ENCODE measurements at regions not wholly inside any gene's neighbourhood (a gene's known extent, or its start where the extent isn't known, plus 50 kb on each side); places are given as distances from the start of the nearest gene placed in this dataset.
"Not testable (repeated sequence)": the region's sequence is repeated elsewhere in the genome, so short reads cannot be mapped to it uniquely, and the experiment has no call there.

- Histone ChIP-seq H2AK5ac (ENCODE audit: insufficient read length, low read length) (no peak overlapping the region), H4K20me1 (ENCODE audit: control insufficient read depth, insufficient read depth, insufficient read length) (no peaks in the 10 kb centered on the region), H3K18ac (ENCODE audit: insufficient read length, low read depth, low read length) (peak overlapping the region; percentile 58), H4K91ac (ENCODE audit: insufficient read length, low read depth, low read length) (no peak overlapping the region), H3K14ac (ENCODE audit: insufficient read depth, low read length) (no peak overlapping the region), H3K9ac (ENCODE audit: extremely low read depth, insufficient read length, low read length) (no peak overlapping the region), H2BK15ac (ENCODE audit: low read depth, low read length) (no peak overlapping the region), H2BK5ac (ENCODE audit: insufficient read length, low read length) (no peak overlapping the region), H3K23me2 (ENCODE audit: insufficient read length, low read depth, low read length, poor library complexity, severe bottlenecking) (no peaks in the 10 kb centered on the region), H3K56ac (ENCODE audit: insufficient read length, low read depth, low read length) (no peak overlapping the region), H2BK12ac (ENCODE audit: insufficient read length, low read depth, low read length) (no peak overlapping the region), H3K79me1 (ENCODE audit: insufficient read depth, low read depth, low read length, poor library complexity, severe bottlenecking) (no peaks in the 10 kb centered on the region), H3K4ac (ENCODE audit: low read depth, low read length) (no peak overlapping the region), H3K4me2 (ENCODE audit: insufficient read depth, insufficient read length, low read length) (no peak overlapping the region), H2AFZ (ENCODE audit: low read length) (no peak overlapping the region), H3K79me2 (ENCODE audit: insufficient read depth, low read length) (no peaks in the 10 kb centered on the region), H3K9me3 (ENCODE audit: control insufficient read depth, low read depth, low read length) (no peaks in the 10 kb centered on the region), H2BK120ac (ENCODE audit: low read depth, low read length, poor library complexity, severe bottlenecking) (no peak overlapping the region), H3K27ac (ENCODE audit: insufficient read length, low read depth, low read length) (no peak overlapping the region), H4K5ac (ENCODE audit: insufficient read length, low read depth, low read length) (no peak overlapping the region), H4K8ac (replicated peaks; ENCODE audit: insufficient read length, low read depth, low read length) (no peak overlapping the region), H3T11ph (ENCODE audit: low read length) (no peak overlapping the region), H3K27me3 (ENCODE audit: insufficient read depth, low read length) (no peaks in the 10 kb centered on the region), H3K23ac (ENCODE audit: insufficient read length, low read depth, low read length) (no peak overlapping the region), H2BK20ac (ENCODE audit: low read depth, low read length, poor library complexity, severe bottlenecking) (no peak overlapping the region), H3K4me1 (ENCODE audit: insufficient read depth, low read length) (peaks cover 2% of the 10 kb centered on the region; the same call in 1 of the 2 replicates)
- no peak for TF ChIP-seq CTCF (conservative IDR thresholded peaks at IDR 0.05)
- no peak overlapping the region for H3K27ac Mint-ChIP-seq
- no peak for DNase-seq
- WGBS (ENCODE audit: extremely low coverage, insufficient read length, low lambda C conversion rate), result no CpG with 5 or more reads among the region's 1 CpG
- H3K9me3 Mint-ChIP-seq, result no peaks in the 10 kb centered on the region
- H3K27me3 Mint-ChIP-seq (ENCODE audit: low read depth), result no peaks in the 10 kb centered on the region
- no peak overlapping the region for H3K4me3 Mint-ChIP-seq
- H3K36me3 Mint-ChIP-seq (ENCODE audit: insufficient read depth in 1 of 3, low read depth in 3 of 3), result no peaks in the 10 kb centered on the region
- peaks cover 19 to 27% of the 10 kb centered on the region in 2 experiments for H3K4me1 Mint-ChIP-seq
Observed at GRCh38 chr10:120052964-120053702, 160.6 kb downstream of the SEC23IP start.

GRCh38 chr10:120059790-120060189 is 167.3 kb downstream of the SEC23IP start:
- peaks cover 12 to 15% of the 10 kb centered on the region in 2 experiments for H3K4me1 Mint-ChIP-seq
- H3K79me2 ChIP-seq (ENCODE audit: insufficient read depth, low read length); H3K4ac ChIP-seq (ENCODE audit: low read depth, low read length); H3K27ac Mint-ChIP-seq; H3K36me3 Mint-ChIP-seq (ENCODE audit: insufficient read depth in 1 of 3, low read depth in 3 of 3); H3K27me3 ChIP-seq (ENCODE audit: insufficient read depth, low read length); H3K27me3 Mint-ChIP-seq (ENCODE audit: low read depth); H4K91ac ChIP-seq (ENCODE audit: insufficient read length, low read depth, low read length); H2BK15ac ChIP-seq (ENCODE audit: low read depth, low read length); H3K4me1 ChIP-seq (ENCODE audit: insufficient read depth, low read length); H3K9ac ChIP-seq (ENCODE audit: extremely low read depth, insufficient read length, low read length); H3K23me2 ChIP-seq (ENCODE audit: insufficient read length, low read depth, low read length, poor library complexity, severe bottlenecking); H2BK5ac ChIP-seq (ENCODE audit: insufficient read length, low read length); H2BK120ac ChIP-seq (ENCODE audit: low read depth, low read length, poor library complexity, severe bottlenecking); H3K27ac ChIP-seq (ENCODE audit: insufficient read length, low read depth, low read length); H3K18ac ChIP-seq (ENCODE audit: insufficient read length, low read depth, low read length); H3K23ac ChIP-seq (ENCODE audit: insufficient read length, low read depth, low read length); H4K5ac ChIP-seq (ENCODE audit: insufficient read length, low read depth, low read length); H3K79me1 ChIP-seq (ENCODE audit: insufficient read depth, low read depth, low read length, poor library complexity, severe bottlenecking); H2AK5ac ChIP-seq (ENCODE audit: insufficient read length, low read length); H3K4me2 ChIP-seq (ENCODE audit: insufficient read depth, insufficient read length, low read length); H3K14ac ChIP-seq (ENCODE audit: insufficient read depth, low read length); H3K56ac ChIP-seq (ENCODE audit: insufficient read length, low read depth, low read length); H3T11ph ChIP-seq (ENCODE audit: low read length); H2BK12ac ChIP-seq (ENCODE audit: insufficient read length, low read depth, low read length); H3K9me3 Mint-ChIP-seq; H2AFZ ChIP-seq (ENCODE audit: low read length); H2BK20ac ChIP-seq (ENCODE audit: low read depth, low read length, poor library complexity, severe bottlenecking); H4K20me1 ChIP-seq (ENCODE audit: control insufficient read depth, insufficient read depth, insufficient read length); H4K8ac ChIP-seq (replicated peaks; ENCODE audit: insufficient read length, low read depth, low read length); DNase-seq; H3K9me3 ChIP-seq (ENCODE audit: control insufficient read depth, low read depth, low read length); H3K4me3 Mint-ChIP-seq: not testable (repeated sequence)
- whole genome bisulfite sequencing (ENCODE audit: extremely low coverage, insufficient read length, low lambda C conversion rate), result no CpG with 5 or more reads among the region's 5 CpGs

Measured in H9 (cell line).